SK-N-SH treated with all-trans-retinoic acid at 6 μM for 48 hours (cell line): ENCODE measurements at regions not wholly inside any gene's neighbourhood (a gene's known extent, or its start where the extent isn't known, plus 50 kb on each side); places are given as distances from the start of the nearest gene placed in this dataset.

Experiments used
- BACH2 ChIP-seq: fragments of 250-450 bp; sonication (Bioruptor Pico); IDR thresholded peaks from 2 replicates; pipeline ENCODE4 v1.9.0; 2021; ENCODE audit warnings: mild to moderate bottlenecking, borderline replicate concordance
- CREB5 ChIP-seq: fragments of 250-450 bp; sonication (Bioruptor Pico); IDR thresholded peaks from 2 replicates; pipeline ENCODE4 v1.5.1; 2020; ENCODE audit warnings: low read depth, mild to moderate bottlenecking, moderate library complexity
- CSDC2 ChIP-seq: fragments of 250-450 bp; sonication (Bioruptor Pico); IDR thresholded peaks from 2 replicates; pipeline ENCODE4 v1.5.0; 2020; ENCODE audit warnings: mild to moderate bottlenecking, moderate library complexity
- ESRRG ChIP-seq: fragments of 250-450 bp; sonication (Bioruptor Pico); IDR thresholded peaks from 2 replicates; pipeline ENCODE4 v1.6.1; 2021; ENCODE audit warnings: mild to moderate bottlenecking
- TCF4 ChIP-seq: fragments of 250-450 bp; sonication (Bioruptor Pico); IDR thresholded peaks from 2 replicates; pipeline ENCODE4 v1.8.0; 2021; ENCODE audit warnings: mild to moderate bottlenecking, moderate library complexity, borderline replicate concordance
- ZFP30 ChIP-seq: fragments of 450-650 bp; formaldehyde crosslinking; IDR thresholded peaks from 2 replicates; pipeline ENCODE4 v1.5.0; 2022; ENCODE audit warnings: mild to moderate bottlenecking, moderate library complexity
- TF ChIP-seq, protein P1 (sequence below): fragments of 250-450 bp; sonication (Bioruptor Pico); IDR thresholded peaks from 2 replicates; pipeline ENCODE4 v1.8.0; 2020; ENCODE audit warnings: mild to moderate bottlenecking, moderate library complexity, borderline replicate concordance
- TF ChIP-seq, protein P2 (sequence below): fragments of 250-450 bp; sonication (Bioruptor Pico); IDR thresholded peaks from 2 replicates; pipeline ENCODE4 v1.5.0; 2020; ENCODE audit warnings: mild to moderate bottlenecking, moderate library complexity

GRCh38 chr15:91593067-91593466, 260.4 kb upstream of the SLCO3A1 start:
- TF ChIP-seq CSDC2 (CRISPR knock-in tag) (no peak), TCF4 (CRISPR knock-in tag) (no peak), BACH2 (CRISPR knock-in tag) (no peak), CREB5 (CRISPR knock-in tag) (no peak), ZFP30 (CRISPR knock-in tag) (no peak), ESRRG (CRISPR knock-in tag) (no peak)
- TF ChIP-seq, protein P1, sequence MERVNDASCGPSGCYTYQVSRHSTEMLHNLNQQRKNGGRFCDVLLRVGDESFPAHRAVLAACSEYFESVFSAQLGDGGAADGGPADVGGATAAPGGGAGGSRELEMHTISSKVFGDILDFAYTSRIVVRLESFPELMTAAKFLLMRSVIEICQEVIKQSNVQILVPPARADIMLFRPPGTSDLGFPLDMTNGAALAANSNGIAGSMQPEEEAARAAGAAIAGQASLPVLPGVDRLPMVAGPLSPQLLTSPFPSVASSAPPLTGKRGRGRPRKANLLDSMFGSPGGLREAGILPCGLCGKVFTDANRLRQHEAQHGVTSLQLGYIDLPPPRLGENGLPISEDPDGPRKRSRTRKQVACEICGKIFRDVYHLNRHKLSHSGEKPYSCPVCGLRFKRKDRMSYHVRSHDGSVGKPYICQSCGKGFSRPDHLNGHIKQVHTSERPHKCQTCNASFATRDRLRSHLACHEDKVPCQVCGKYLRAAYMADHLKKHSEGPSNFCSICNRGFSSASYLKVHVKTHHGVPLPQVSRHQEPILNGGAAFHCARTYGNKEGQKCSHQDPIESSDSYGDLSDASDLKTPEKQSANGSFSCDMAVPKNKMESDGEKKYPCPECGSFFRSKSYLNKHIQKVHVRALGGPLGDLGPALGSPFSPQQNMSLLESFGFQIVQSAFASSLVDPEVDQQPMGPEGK (CRISPR knock-in tag) = no peak
- TF ChIP-seq, protein P2, sequence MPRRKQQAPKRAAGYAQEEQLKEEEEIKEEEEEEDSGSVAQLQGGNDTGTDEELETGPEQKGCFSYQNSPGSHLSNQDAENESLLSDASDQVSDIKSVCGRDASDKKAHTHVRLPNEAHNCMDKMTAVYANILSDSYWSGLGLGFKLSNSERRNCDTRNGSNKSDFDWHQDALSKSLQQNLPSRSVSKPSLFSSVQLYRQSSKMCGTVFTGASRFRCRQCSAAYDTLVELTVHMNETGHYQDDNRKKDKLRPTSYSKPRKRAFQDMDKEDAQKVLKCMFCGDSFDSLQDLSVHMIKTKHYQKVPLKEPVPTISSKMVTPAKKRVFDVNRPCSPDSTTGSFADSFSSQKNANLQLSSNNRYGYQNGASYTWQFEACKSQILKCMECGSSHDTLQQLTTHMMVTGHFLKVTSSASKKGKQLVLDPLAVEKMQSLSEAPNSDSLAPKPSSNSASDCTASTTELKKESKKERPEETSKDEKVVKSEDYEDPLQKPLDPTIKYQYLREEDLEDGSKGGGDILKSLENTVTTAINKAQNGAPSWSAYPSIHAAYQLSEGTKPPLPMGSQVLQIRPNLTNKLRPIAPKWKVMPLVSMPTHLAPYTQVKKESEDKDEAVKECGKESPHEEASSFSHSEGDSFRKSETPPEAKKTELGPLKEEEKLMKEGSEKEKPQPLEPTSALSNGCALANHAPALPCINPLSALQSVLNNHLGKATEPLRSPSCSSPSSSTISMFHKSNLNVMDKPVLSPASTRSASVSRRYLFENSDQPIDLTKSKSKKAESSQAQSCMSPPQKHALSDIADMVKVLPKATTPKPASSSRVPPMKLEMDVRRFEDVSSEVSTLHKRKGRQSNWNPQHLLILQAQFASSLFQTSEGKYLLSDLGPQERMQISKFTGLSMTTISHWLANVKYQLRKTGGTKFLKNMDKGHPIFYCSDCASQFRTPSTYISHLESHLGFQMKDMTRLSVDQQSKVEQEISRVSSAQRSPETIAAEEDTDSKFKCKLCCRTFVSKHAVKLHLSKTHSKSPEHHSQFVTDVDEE = no peak
